ENCODE measurements at regions not wholly inside any gene's neighbourhood (a gene's known extent, or its start where the extent isn't known, plus 50 kb on each side); places are given as distances from the start of the nearest gene placed in this dataset.

DNA sequence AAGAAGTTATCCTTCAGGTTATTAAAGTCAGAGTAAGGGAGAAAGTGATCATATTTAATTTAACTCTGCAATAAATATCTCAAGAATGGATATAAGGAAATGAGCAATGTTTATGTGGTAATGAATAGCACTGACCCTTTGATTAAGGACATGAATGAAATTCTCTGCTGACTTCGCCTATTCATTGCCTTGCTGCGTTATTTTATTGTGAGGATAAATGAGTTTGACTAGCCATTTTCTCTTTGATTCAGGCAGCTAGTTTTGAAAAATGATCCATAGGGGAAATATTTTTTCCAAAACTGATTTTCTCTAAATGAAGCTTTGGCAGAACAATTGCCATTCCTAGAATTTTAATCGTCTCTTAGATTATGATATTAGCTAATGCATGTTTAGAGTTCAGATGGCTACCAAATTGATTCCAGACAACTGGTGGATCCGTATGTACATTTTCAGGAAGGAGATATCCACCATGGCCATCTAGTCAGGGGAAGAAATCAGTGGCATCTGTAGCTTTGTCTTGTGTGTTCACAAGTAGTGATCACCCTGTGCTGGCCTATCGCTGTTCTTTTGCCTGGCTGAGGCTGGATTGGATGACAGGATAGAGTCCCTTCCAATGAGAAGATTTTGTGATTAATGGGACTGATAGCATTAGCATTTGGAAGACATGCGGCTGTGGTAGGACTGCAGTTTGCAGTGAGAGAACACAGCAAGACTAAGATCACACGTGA is 302.3 kb upstream of the RGS6 start:
- no peak for TF ChIP-seq CTCF (IDR thresholded peaks at IDR 0.05; ENCODE audit: insufficient read depth, low read length)
- TF ChIP-seq POLR2AphosphoS5 (IDR thresholded peaks at IDR 0.05; ENCODE audit: low read depth), result no peak
- TF ChIP-seq, protein P1, sequence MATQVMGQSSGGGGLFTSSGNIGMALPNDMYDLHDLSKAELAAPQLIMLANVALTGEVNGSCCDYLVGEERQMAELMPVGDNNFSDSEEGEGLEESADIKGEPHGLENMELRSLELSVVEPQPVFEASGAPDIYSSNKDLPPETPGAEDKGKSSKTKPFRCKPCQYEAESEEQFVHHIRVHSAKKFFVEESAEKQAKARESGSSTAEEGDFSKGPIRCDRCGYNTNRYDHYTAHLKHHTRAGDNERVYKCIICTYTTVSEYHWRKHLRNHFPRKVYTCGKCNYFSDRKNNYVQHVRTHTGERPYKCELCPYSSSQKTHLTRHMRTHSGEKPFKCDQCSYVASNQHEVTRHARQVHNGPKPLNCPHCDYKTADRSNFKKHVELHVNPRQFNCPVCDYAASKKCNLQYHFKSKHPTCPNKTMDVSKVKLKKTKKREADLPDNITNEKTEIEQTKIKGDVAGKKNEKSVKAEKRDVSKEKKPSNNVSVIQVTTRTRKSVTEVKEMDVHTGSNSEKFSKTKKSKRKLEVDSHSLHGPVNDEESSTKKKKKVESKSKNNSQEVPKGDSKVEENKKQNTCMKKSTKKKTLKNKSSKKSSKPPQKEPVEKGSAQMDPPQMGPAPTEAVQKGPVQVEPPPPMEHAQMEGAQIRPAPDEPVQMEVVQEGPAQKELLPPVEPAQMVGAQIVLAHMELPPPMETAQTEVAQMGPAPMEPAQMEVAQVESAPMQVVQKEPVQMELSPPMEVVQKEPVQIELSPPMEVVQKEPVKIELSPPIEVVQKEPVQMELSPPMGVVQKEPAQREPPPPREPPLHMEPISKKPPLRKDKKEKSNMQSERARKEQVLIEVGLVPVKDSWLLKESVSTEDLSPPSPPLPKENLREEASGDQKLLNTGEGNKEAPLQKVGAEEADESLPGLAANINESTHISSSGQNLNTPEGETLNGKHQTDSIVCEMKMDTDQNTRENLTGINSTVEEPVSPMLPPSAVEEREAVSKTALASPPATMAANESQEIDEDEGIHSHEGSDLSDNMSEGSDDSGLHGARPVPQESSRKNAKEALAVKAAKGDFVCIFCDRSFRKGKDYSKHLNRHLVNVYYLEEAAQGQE (IDR thresholded peaks at IDR 0.05; ENCODE audit: insufficient replicate concordance, low read depth), result no peak
